H1 (cell line): ENCODE measurements at regions not wholly inside any gene's neighbourhood (a gene's known extent, or its start where the extent isn't known, plus 50 kb on each side); places are given as distances from the start of the nearest gene placed in this dataset.
"Not testable (repeated sequence)": the region's sequence is repeated elsewhere in the genome, so short reads cannot be mapped to it uniquely, and the experiment has no call there.

Experiments used
- BACH1 ChIP-seq: IDR thresholded peaks from 2 replicates; pipeline ENCODE4 v1.6.1; 2012; ENCODE audit warnings: low read length, improper control_type of control experiment
- BCL11A ChIP-seq, 2 experiments: IDR thresholded peaks; one replicate each; pipeline ENCODE4 v1.6.1; 2011; ENCODE audit warnings: low read depth in 2 of 2, low read length in 2 of 2, mild to moderate bottlenecking in 2 of 2
- CREB1 ChIP-seq: IDR thresholded peaks from 2 replicates; pipeline ENCODE4 v1.6.1; 2012; ENCODE audit warnings: inconsistent platforms
- EP300 ChIP-seq, 2 experiments: IDR thresholded peaks; 1 replicate in 1 of 2; 2 replicates in 1 of 2; pipeline ENCODE4 v1.6.1; 2011 to 2012; ENCODE audit warnings: low read depth in 2 of 2, low read length in 2 of 2, mild to moderate bottlenecking in 2 of 2, borderline replicate concordance in 1 of 2, inconsistent platforms in 1 of 2, moderate library complexity in 1 of 2
- GTF2F1 ChIP-seq: IDR thresholded peaks from 2 replicates; pipeline ENCODE4 v1.6.1; 2012; ENCODE audit warnings: low read depth, low read length, improper control_type of control experiment, borderline replicate concordance
- JUN ChIP-seq: IDR thresholded peaks from 2 replicates; pipeline ENCODE4 v1.6.1; 2011; ENCODE audit warnings: low read depth, mild to moderate bottlenecking, improper control_type of control experiment, low read length
- TF ChIP-seq, protein P1 (sequence below), 3 experiments: IDR thresholded peaks; 1 replicate in 2 of 3; 2 replicates in 1 of 3; pipeline versions ENCODE4 v1.5.1 to v1.6.1; 2011; ENCODE audit warnings: low read length in 3 of 3, mild to moderate bottlenecking in 3 of 3, inconsistent platforms in 2 of 3, low read depth in 1 of 3, moderate library complexity in 1 of 3; ENCODE audit not compliant: insufficient read depth in 1 of 3; ENCODE audit errors: control extremely low read depth in 1 of 3

DNA sequence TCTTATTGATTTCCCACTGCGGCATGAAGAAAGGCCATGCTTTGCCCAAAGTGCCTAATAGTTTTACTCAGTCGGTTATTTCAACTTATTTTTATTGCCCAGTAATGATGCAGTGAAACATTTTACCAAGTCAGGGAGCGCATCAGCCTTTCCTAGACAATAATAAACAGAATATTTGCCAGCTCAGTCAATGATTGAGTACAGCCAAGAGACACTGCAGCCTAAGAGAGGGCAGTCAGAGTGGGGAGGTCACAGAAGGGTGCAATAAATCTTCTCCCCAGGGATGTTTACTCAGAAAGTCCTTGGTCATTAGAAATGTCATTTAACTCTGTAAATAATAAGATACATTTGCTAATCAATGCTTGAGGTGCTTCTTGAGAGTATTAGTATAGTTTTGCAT, 271.0 kb downstream of the SPATA31A7 start:
- not testable (repeated sequence) for TF ChIP-seq EP300 (IDR thresholded peaks at IDR 0.05; ENCODE audit: borderline replicate concordance in 1 of 2, low read depth in 2 of 2, low read length in 2 of 2); JUN; BCL11A (IDR thresholded peaks at IDR 0.05; ENCODE audit: low read depth in 2 of 2, low read length in 2 of 2); GTF2F1; BACH1; CREB1
- TF ChIP-seq, protein P1, sequence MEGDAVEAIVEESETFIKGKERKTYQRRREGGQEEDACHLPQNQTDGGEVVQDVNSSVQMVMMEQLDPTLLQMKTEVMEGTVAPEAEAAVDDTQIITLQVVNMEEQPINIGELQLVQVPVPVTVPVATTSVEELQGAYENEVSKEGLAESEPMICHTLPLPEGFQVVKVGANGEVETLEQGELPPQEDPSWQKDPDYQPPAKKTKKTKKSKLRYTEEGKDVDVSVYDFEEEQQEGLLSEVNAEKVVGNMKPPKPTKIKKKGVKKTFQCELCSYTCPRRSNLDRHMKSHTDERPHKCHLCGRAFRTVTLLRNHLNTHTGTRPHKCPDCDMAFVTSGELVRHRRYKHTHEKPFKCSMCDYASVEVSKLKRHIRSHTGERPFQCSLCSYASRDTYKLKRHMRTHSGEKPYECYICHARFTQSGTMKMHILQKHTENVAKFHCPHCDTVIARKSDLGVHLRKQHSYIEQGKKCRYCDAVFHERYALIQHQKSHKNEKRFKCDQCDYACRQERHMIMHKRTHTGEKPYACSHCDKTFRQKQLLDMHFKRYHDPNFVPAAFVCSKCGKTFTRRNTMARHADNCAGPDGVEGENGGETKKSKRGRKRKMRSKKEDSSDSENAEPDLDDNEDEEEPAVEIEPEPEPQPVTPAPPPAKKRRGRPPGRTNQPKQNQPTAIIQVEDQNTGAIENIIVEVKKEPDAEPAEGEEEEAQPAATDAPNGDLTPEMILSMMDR (IDR thresholded peaks at IDR 0.05; ENCODE audit: control extremely low read depth in 1 of 3, insufficient read depth in 1 of 3, low read depth in 1 of 3, low read length in 3 of 3), result not testable (repeated sequence)
